ENCODE measurements at regions not wholly inside any gene's neighbourhood (a gene's known extent, or its start where the extent isn't known, plus 50 kb on each side); places are given as distances from the start of the nearest gene placed in this dataset.

GRCh38 chr11:133727774-133728173 lies 117.5 kb downstream of the SPATA19 start:
- no peak for TF ChIP-seq POLR2A (IDR thresholded peaks at IDR 0.05)
- TF ChIP-seq, protein P1, sequence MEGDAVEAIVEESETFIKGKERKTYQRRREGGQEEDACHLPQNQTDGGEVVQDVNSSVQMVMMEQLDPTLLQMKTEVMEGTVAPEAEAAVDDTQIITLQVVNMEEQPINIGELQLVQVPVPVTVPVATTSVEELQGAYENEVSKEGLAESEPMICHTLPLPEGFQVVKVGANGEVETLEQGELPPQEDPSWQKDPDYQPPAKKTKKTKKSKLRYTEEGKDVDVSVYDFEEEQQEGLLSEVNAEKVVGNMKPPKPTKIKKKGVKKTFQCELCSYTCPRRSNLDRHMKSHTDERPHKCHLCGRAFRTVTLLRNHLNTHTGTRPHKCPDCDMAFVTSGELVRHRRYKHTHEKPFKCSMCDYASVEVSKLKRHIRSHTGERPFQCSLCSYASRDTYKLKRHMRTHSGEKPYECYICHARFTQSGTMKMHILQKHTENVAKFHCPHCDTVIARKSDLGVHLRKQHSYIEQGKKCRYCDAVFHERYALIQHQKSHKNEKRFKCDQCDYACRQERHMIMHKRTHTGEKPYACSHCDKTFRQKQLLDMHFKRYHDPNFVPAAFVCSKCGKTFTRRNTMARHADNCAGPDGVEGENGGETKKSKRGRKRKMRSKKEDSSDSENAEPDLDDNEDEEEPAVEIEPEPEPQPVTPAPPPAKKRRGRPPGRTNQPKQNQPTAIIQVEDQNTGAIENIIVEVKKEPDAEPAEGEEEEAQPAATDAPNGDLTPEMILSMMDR (IDR thresholded peaks at IDR 0.05) = no peak
- no peak for DNase-seq
- Histone ChIP-seq H3K4me1 (no peaks in the 10 kb centered on the region), H3K9me3 (no peaks in the 10 kb centered on the region), H3K27me3 (no peaks in the 10 kb centered on the region), H3K4me3 (no peak overlapping the region), H3K36me3 (no peaks in the 10 kb centered on the region), H3K27ac (no peak overlapping the region)

GRCh38 chr11:133726542-133726941 lies 118.8 kb downstream of the SPATA19 start:
- Histone ChIP-seq H3K27ac (no peak overlapping the region), H3K9me3 (no peaks in the 10 kb centered on the region), H3K4me1 (no peaks in the 10 kb centered on the region), H3K27me3 (no peaks in the 10 kb centered on the region), H3K4me3 (no peak overlapping the region), H3K36me3 (no peaks in the 10 kb centered on the region)
- TF ChIP-seq, protein P1 (IDR thresholded peaks at IDR 0.05) = no peak
- TF ChIP-seq POLR2A (IDR thresholded peaks at IDR 0.05) = no peak
- no peak for DNase-seq

- Histone ChIP-seq H3K27ac (no peak overlapping the region), H3K27me3 (no peaks in the 10 kb centered on the region), H3K4me3 (no peak overlapping the region), H3K9me3 (no peaks in the 10 kb centered on the region), H3K4me1 (no peaks in the 10 kb centered on the region), H3K36me3 (no peaks in the 10 kb centered on the region)
- TF ChIP-seq, protein P1 (IDR thresholded peaks at IDR 0.05) = no peak
- TF ChIP-seq POLR2A (IDR thresholded peaks at IDR 0.05) = no peak
- no peak for DNase-seq
These were observed 121.2 kb downstream of the SPATA19 start for GRCh38 chr11:133724116-133724515.

DNA sequence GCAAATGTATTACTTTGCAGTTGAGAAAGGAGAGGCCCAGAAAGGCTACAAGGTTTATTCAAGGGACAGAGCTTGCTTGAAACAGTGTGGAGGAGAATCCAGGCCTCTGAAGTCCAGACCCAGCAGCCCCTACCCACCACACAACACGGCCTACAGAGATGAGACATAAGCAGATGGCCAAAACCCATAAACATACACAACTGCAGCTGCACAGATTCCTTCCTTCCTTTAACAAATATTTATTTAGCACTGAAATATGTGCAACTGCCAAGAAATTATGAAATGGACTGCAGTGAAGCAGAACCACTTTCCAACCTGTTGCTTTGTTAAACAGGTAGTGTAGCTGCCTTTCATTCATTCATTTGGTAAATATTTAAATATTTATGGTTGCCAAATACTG lies 122.3 kb downstream of the SPATA19 start:
- DNase-seq = no peak
- Histone ChIP-seq H3K27ac (no peak overlapping the region), H3K27me3 (no peaks in the 10 kb centered on the region), H3K36me3 (no peaks in the 10 kb centered on the region), H3K9me3 (no peaks in the 10 kb centered on the region), H3K4me1 (no peaks in the 10 kb centered on the region), H3K4me3 (no peak overlapping the region)
- TF ChIP-seq POLR2A (IDR thresholded peaks at IDR 0.05) = no peak
- TF ChIP-seq, protein P1 (IDR thresholded peaks at IDR 0.05) = no peak

GRCh38 chr11:133720951-133721350 lies 124.4 kb downstream of the SPATA19 start:
- no peaks in the 10 kb centered on the region for H3K9me3 ChIP-seq
- H3K36me3 ChIP-seq = no peaks in the 10 kb centered on the region
- H3K27ac ChIP-seq = no peak overlapping the region
- DNase-seq = no peak
- no peak for TF ChIP-seq POLR2A (IDR thresholded peaks at IDR 0.05)
- TF ChIP-seq, protein P1 (IDR thresholded peaks at IDR 0.05) = no peak
- no peaks in the 10 kb centered on the region for H3K27me3 ChIP-seq
- no peak overlapping the region for H3K4me3 ChIP-seq
- H3K4me1 ChIP-seq = no peaks in the 10 kb centered on the region
